H54 (cell line): ENCODE measurements at regions not wholly inside any gene's neighbourhood (a gene's known extent, or its start where the extent isn't known, plus 50 kb on each side); places are given as distances from the start of the nearest gene placed in this dataset.

Experiments
- DNase-seq: peaks from one replicate; pipeline ENCODE4 v3.0.0; 2011; ENCODE audit warnings: low spot score, mixed read lengths; ENCODE audit not compliant: insufficient read length
- FAIRE-seq: peaks from 3 replicates; lab custom pipeline; 2011; peaks lifted over from hg19 to GRCh38; lab: Jason Lieb, UNC
- POLR2A ChIP-seq: IDR thresholded peaks from 2 replicates; pipeline ENCODE4 v1.6.1; 2011; ENCODE audit warnings: low read depth, mild to moderate bottlenecking, low read length

DNA sequence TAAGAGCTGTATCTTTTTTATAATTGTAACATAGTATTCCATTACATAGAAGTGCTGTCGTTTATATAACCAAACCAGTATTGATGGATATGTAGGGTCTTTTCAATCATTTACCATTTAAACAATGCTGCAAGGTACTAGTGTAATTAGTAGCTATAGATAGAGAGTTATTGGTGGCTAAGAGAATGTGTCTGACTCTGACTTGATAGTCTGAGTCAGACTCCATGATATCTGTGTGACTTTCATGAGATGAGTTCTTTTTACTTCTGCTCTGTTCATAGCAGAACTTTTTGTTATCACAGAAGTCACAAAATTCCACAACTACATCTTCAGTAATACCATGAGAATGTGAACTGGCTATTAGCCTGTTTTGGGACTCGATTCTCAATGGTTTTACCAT lies 150.6 kb downstream of the FHIP1A start:
- DNase-seq, result no peak
- TF ChIP-seq POLR2A, result no peak
- FAIRE-seq, result no peak

- no peak for TF ChIP-seq POLR2A
- no peak for FAIRE-seq
- no peak for DNase-seq
These were observed 152.7 kb downstream of the FHIP1A start for GRCh38 chr4:151561551-151562256.

- FAIRE-seq (no peak), DNase-seq (no peak)
- TF ChIP-seq POLR2A, result no peak
These were observed 154.2 kb downstream of the FHIP1A start for GRCh38 chr4:151563194-151563593.

DNA sequence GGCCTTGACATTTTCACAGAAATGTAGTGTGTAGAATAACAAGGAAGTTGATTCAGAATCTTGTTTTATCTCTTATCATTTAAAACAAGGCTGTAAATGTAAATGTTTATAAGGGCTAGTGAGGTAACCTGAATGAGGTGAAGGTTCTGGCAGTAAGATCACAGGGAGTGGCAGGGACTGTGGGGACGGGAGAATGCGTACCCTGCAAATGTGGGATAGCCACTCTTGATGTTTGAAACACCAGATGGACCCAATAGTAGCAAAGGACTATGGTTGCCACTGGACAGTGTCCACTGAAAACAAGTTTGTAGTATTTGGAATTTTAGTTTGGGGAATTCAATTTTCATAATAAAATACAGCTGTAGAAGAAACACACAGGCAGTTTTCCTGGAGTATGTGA lies 155.3 kb downstream of the FHIP1A start:
- DNase-seq, result no peak
- no peak for FAIRE-seq
- no peak for TF ChIP-seq POLR2A

DNA sequence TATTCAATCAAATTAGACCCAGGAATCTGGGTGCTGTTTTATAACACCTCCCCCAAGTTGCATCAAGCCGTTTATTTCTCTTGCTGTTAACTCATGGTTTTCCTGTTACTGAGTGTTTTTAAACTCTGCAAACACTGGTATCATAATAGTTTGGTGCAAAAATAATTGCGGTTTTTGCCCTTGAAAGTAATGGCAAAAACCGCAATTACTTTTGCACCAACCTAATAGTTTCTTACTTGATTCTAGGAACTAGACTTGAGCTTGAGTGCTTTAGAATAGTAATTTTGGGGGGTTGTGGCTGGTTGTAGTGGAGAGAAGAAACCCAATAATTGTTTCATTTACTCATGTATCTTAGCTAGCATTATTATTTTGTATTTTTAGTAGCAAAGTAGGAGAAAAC lies 156.6 kb downstream of the FHIP1A start:
- DNase-seq (no peak), FAIRE-seq (no peak)
- TF ChIP-seq POLR2A, result no peak

GRCh38 chr4:151566053-151566452 lies 157.1 kb downstream of the FHIP1A start:
- no peak for TF ChIP-seq POLR2A
- FAIRE-seq, result no peak

GRCh38 chr4:151567056-151567455 lies 158.1 kb downstream of the FHIP1A start:
- no peak for DNase-seq
- FAIRE-seq, result no peak
- TF ChIP-seq POLR2A, result no peak

More at GRCh38 chr4:151566053-151566452, 157.1 kb downstream of the FHIP1A start:
- DNase-seq, result no peak

DNA sequence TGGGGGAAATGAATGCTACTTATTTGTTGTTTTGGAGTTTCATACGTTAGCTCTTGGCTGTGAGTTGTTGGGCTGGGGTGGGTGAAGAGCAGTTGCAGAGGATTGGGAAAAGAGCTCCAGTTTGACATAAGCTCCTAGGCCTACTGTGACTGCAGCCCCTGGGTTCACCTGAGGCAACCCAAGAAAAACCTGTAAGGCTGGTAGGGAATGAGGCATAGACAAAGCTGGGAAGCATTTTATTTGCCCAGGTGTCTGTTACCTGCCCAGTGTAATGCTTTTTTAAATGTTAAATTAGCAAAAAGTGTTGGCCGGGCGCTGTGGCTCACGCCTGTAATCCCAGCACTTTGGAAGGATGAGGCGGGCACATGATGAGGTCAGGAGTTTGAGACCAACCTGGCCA lies 160.0 kb downstream of the FHIP1A start:
- no peak for FAIRE-seq
- TF ChIP-seq POLR2A, result no peak
- DNase-seq, result no peak

DNA sequence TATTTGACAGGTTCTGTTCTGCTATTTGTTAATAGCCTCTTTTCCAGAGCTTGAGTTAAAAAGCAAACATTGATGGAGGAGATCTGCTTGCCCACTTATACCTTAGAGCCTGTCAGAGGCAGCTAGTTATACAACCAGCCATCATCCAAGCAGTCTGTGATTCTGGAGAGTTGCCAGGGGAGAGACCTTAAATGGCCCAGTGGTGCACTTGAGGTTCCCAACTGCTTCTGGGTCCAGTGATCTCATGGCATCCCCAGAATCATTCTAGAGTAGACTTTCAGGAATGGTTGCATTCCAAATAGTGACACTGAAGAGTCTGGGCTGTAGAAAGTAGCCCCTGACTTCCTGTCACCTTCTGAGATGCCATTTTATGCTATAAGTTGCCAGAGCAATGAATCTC lies 160.7 kb downstream of the FHIP1A start:
- TF ChIP-seq POLR2A, result no peak
- DNase-seq, result no peak
- FAIRE-seq, result no peak

GRCh38 chr4:151573474-151573873 lies 164.5 kb downstream of the FHIP1A start:
- DNase-seq (no peak), FAIRE-seq (no peak)
- no peak for TF ChIP-seq POLR2A

DNA sequence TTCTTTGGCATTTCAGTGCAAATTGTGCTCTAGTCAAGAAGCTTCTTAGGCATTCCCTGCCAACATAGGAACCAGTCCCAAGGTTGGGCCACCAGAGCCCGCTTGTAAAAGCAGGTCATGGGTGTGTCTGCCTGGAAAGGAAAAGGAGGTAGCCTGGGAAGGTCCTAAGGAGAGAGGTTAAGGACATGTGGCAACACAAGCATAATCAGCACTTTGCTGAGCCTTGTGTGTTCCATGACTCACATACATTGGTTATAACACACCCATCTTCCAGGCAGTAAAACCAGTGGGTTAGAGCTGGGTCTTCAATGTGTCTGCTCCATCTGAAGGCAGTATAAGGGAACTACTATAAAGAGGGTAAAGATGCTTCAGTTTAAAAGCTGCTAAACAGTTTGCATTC lies 165.0 kb downstream of the FHIP1A start:
- DNase-seq (no peak), FAIRE-seq (no peak)
- TF ChIP-seq POLR2A, result no peak

GRCh38 chr4:151574968-151575367 lies 166.0 kb downstream of the FHIP1A start:
- no peak for DNase-seq
- no peak for TF ChIP-seq POLR2A
- FAIRE-seq, result no peak

GRCh38 chr4:151575646-151576045 lies 166.7 kb downstream of the FHIP1A start:
- DNase-seq (no peak), FAIRE-seq (no peak)
- TF ChIP-seq POLR2A, result no peak

- TF ChIP-seq POLR2A, result no peak
- DNase-seq (no peak), FAIRE-seq (no peak)
These were observed 167.7 kb downstream of the FHIP1A start for GRCh38 chr4:151576627-151577026.

DNA sequence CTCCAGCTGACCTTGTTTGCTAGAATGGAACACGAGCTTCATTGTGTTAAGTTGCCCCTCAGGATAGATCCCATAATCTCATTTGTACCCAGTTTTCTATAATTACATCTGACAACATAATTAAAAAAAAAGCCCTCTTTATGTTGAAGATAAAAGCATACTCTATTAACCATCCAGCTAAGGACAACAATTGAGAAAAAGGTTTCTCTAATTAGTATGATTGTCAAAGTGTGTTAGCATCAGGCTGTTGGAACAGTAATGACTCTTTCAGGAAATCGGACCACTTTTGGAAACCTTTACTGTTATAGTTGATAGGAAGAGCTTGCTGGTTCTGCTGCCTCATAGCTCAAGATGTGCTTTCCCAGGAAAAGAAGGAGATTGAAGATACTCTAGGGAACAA lies 172.6 kb downstream of the FHIP1A start:
- DNase-seq, result no peak
- TF ChIP-seq POLR2A, result no peak

More for the DNA sequence above, 172.6 kb downstream of the FHIP1A start:
- FAIRE-seq, result no peak
